GM12878 (cell line): ENCODE measurements at regions not wholly inside any gene's neighbourhood (a gene's known extent, or its start where the extent isn't known, plus 50 kb on each side); places are given as distances from the start of the nearest gene placed in this dataset.

Experiments used
- KDM1A ChIP-seq: fragments of 200-600 bp; sonication (generic); IDR thresholded peaks from 2 replicates; pipeline ENCODE4 v1.6.1; 2016; ENCODE audit warnings: borderline replicate concordance
- NFIC ChIP-seq: IDR thresholded peaks from 2 replicates; pipeline ENCODE4 v1.6.1; 2012; ENCODE audit warnings: low read depth, mild to moderate bottlenecking, inconsistent platforms, low read length, moderate library complexity
- SPI1 ChIP-seq: IDR thresholded peaks from 2 replicates; pipeline ENCODE4 v1.6.1; 2011; ENCODE audit warnings: low read depth, mild to moderate bottlenecking, low read length, moderate library complexity, borderline replicate concordance; ENCODE audit not compliant: insufficient read depth
- ZBED1 ChIP-seq: IDR thresholded peaks from 2 replicates; pipeline ENCODE4 v1.6.1; 2016; ENCODE audit warnings: borderline replicate concordance
- TF ChIP-seq, protein P1 (sequence below): fragments of 150-350 bp; IDR thresholded peaks from 2 replicates; pipeline ENCODE4 v1.6.1; 2014; ENCODE audit warnings: mild to moderate bottlenecking, low read depth, low read length
- TF ChIP-seq, protein P2 (sequence below): fragments of 450-650 bp; formaldehyde crosslinking; IDR thresholded peaks from 2 replicates; pipeline ENCODE4 v1.4.0; 2022; ENCODE audit warnings: mild to moderate bottlenecking, moderate library complexity
- TF ChIP-seq, protein P3 (sequence below): IDR thresholded peaks from 2 replicates; pipeline ENCODE4 v1.6.1; 2012; ENCODE audit warnings: improper control_type of control experiment, low read depth, low read length; ENCODE audit not compliant: insufficient replicate concordance

DNA sequence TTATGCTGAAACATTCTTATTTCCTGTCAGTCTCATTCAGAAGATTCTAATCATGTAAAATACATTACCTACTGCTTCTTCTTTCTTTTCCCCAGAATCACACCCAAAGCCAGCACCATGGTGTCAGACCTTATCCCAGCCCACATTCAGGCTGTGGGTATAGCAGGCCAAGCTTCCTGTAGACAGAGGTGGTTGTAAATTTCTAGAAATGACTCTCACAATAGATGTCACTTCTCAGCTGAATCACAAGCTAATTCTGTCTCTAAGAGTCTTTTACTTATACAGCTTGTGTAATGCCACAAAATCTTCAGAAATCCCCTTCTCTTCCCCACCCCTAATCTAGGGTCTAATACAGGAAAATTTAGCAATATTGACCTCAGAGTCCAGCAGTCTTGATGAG is 239.6 kb downstream of the PARM1 start (continued):
- TF ChIP-seq KDM1A (no peak), ZBED1 (peak; percentile 55; the same call in 1 of the 2 replicates), NFIC (peak; percentile 96), SPI1 (no peak)
- TF ChIP-seq, protein P1, sequence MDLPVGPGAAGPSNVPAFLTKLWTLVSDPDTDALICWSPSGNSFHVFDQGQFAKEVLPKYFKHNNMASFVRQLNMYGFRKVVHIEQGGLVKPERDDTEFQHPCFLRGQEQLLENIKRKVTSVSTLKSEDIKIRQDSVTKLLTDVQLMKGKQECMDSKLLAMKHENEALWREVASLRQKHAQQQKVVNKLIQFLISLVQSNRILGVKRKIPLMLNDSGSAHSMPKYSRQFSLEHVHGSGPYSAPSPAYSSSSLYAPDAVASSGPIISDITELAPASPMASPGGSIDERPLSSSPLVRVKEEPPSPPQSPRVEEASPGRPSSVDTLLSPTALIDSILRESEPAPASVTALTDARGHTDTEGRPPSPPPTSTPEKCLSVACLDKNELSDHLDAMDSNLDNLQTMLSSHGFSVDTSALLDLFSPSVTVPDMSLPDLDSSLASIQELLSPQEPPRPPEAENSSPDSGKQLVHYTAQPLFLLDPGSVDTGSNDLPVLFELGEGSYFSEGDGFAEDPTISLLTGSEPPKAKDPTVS = no peak
- TF ChIP-seq, protein P2, sequence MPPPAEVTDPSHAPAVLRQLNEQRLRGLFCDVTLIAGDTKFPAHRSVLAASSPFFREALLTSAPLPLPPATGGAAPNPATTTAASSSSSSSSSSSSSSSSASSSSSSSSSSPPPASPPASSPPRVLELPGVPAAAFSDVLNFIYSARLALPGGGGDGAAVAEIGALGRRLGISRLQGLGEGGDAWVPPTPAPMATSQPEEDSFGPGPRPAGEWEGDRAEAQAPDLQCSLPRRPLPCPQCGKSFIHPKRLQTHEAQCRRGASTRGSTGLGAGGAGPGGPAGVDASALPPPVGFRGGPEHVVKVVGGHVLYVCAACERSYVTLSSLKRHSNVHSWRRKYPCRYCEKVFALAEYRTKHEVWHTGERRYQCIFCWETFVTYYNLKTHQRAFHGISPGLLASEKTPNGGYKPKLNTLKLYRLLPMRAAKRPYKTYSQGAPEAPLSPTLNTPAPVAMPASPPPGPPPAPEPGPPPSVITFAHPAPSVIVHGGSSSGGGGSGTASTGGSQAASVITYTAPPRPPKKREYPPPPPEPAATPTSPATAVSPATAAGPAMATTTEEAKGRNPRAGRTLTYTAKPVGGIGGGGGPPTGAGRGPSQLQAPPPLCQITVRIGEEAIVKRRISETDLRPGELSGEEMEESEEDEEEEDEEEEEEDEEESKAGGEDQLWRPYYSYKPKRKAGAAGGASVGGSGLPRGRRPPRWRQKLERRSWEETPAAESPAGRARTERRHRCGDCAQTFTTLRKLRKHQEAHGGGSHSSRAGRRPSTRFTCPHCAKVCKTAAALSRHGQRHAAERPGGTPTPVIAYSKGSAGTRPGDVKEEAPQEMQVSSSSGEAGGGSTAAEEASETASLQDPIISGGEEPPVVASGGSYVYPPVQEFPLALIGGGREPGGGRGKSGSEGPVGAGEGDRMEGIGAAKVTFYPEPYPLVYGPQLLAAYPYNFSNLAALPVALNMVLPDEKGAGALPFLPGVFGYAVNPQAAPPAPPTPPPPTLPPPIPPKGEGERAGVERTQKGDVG = no peak
- TF ChIP-seq, protein P3, sequence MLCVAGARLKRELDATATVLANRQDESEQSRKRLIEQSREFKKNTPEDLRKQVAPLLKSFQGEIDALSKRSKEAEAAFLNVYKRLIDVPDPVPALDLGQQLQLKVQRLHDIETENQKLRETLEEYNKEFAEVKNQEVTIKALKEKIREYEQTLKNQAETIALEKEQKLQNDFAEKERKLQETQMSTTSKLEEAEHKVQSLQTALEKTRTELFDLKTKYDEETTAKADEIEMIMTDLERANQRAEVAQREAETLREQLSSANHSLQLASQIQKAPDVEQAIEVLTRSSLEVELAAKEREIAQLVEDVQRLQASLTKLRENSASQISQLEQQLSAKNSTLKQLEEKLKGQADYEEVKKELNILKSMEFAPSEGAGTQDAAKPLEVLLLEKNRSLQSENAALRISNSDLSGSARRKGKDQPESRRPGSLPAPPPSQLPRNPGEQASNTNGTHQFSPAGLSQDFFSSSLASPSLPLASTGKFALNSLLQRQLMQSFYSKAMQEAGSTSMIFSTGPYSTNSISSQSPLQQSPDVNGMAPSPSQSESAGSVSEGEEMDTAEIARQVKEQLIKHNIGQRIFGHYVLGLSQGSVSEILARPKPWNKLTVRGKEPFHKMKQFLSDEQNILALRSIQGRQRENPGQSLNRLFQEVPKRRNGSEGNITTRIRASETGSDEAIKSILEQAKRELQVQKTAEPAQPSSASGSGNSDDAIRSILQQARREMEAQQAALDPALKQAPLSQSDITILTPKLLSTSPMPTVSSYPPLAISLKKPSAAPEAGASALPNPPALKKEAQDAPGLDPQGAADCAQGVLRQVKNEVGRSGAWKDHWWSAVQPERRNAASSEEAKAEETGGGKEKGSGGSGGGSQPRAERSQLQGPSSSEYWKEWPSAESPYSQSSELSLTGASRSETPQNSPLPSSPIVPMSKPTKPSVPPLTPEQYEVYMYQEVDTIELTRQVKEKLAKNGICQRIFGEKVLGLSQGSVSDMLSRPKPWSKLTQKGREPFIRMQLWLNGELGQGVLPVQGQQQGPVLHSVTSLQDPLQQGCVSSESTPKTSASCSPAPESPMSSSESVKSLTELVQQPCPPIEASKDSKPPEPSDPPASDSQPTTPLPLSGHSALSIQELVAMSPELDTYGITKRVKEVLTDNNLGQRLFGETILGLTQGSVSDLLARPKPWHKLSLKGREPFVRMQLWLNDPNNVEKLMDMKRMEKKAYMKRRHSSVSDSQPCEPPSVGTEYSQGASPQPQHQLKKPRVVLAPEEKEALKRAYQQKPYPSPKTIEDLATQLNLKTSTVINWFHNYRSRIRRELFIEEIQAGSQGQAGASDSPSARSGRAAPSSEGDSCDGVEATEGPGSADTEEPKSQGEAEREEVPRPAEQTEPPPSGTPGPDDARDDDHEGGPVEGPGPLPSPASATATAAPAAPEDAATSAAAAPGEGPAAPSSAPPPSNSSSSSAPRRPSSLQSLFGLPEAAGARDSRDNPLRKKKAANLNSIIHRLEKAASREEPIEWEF = no peak
